ENCODE measurements at regions not wholly inside any gene's neighbourhood (a gene's known extent, or its start where the extent isn't known, plus 50 kb on each side); places are given as distances from the start of the nearest gene placed in this dataset.

GRCh38 chr2:142796588-142796987, 80.9 kb upstream of the KYNU start:
- BruUV-seq (replicated peaks): no TSS peak
- Histone ChIP-seq H4K20me1 (replicated peaks; ENCODE audit: control insufficient read depth, extremely low read depth, insufficient read depth, low read length) (no peaks in the 10 kb centered on the region), H3K27me3 (ENCODE audit: control insufficient read depth in 2 of 2, insufficient read depth in 2 of 2, low read length in 2 of 2) (no peaks in the 10 kb centered on the region), H3K9me3 (replicated peaks; ENCODE audit: control insufficient read depth, insufficient read depth, low read length) (no peaks in the 10 kb centered on the region), H3K9ac (replicated peaks; ENCODE audit: extremely low read depth, insufficient read depth, low read length) (no peak overlapping the region), H3K4me2 (ENCODE audit: insufficient read depth, low read length) (no peak overlapping the region), H3K9me1 (replicated peaks; ENCODE audit: control insufficient read depth, extremely low read depth, insufficient read depth, low read length) (no peaks in the 10 kb centered on the region), H2AFZ (ENCODE audit: low read depth, low read length) (no peak overlapping the region), H3K27ac (ENCODE audit: insufficient read depth, low read depth, low read length) (no peak overlapping the region), H3K36me3 (ENCODE audit: control insufficient read depth in 2 of 2, extremely low read depth in 1 of 2, insufficient read depth in 2 of 2, low read length in 2 of 2) (no peaks in the 10 kb centered on the region), H3K79me2 (ENCODE audit: control insufficient read depth, insufficient read depth, low read length) (no peaks in the 10 kb centered on the region), H3K4me3 (replicated peaks in 1 of 3; ENCODE audit: insufficient read depth in 1 of 3, low read depth in 1 of 3, low read length in 3 of 3) (no peak overlapping the region), H3K4me1 (ENCODE audit: control insufficient read depth, extremely low read depth, insufficient read depth, low read length) (no peaks in the 10 kb centered on the region)
- ChIA-PET POLR2A (no interaction called here), CTCF (interaction anchor here (1.0 to 2.3 kb wide), 3 partner anchors 184 to 193 kb away, joined by 3 to 11 read pairs (median 4); no protein-coding TSS in a partner anchor)
- dilution Hi-C loops (cut with MboI; ENCODE audit: extremely low pct_ligation_motif_present, low sequenced_read_pairs) (no loop called here), intact Hi-C loops (cut with micrococcal nuclease) (loop anchor here (2.0 to 5.0 kb wide), 2 partner anchors 104 to 184 kb away; no protein-coding TSS in a partner anchor)
- peak; percentile 6 for DNase-seq (ENCODE audit: low read depth, low spot score)
- no peak for FAIRE-seq
- TF ChIP-seq MAX (IDR thresholded peaks at IDR 0.05; ENCODE audit: insufficient read depth, insufficient read length) (no peak), MYC (IDR thresholded peaks at IDR 0.05; ENCODE audit: low read depth, low read length) (no peak), FOS (IDR thresholded peaks at IDR 0.05; ENCODE audit: borderline replicate concordance, insufficient read depth, low read length) (no peak), CTCF (IDR thresholded peaks at IDR 0.05; ENCODE audit: extremely low read depth in 1 of 2, insufficient read depth in 1 of 2, low read depth in 1 of 2, low read length in 2 of 2) (no peak), POLR2AphosphoS5 (IDR thresholded peaks at IDR 0.05; ENCODE audit: insufficient read depth, low read depth, low read length) (no peak), POLR2A (IDR thresholded peaks at IDR 0.05; ENCODE audit: low read depth, low read length) (no peak), GATA2 (IDR thresholded peaks at IDR 0.05; ENCODE audit: insufficient read depth, insufficient read length, low read depth, low read length) (no peak), EZH2 (IDR thresholded peaks at IDR 0.05; ENCODE audit: borderline replicate concordance, low read depth, low read length, severe bottlenecking) (no peak), JUN (IDR thresholded peaks at IDR 0.05; ENCODE audit: borderline replicate concordance, insufficient read depth, insufficient read length, low read depth) (no peak)

Measured in endothelial cell of umbilical vein (primary cell).